ENCODE measurements at regions not wholly inside any gene's neighbourhood (a gene's known extent, or its start where the extent isn't known, plus 50 kb on each side); places are given as distances from the start of the nearest gene placed in this dataset.

GRCh38 chr12:14048941-14049545 lies 67.6 kb upstream of the GRIN2B start:
- H3K4me1 ChIP-seq (ENCODE audit: insufficient read depth, low read length) = no peaks in the 10 kb centered on the region
- no peak overlapping the region for H3K4ac ChIP-seq (ENCODE audit: low read depth, low read length)
- Mint-ChIP-seq H3K4me1 (no peaks in the 10 kb centered on the region), H3K9me3 (no peaks in the 10 kb centered on the region), H3K27me3 (ENCODE audit: low read depth) (no peaks in the 10 kb centered on the region; the same call in 1 of the 2 replicates), H3K27ac (no peak overlapping the region), H3K36me3 (ENCODE audit: insufficient read depth in 1 of 3, low read depth in 3 of 3) (no peaks in the 10 kb centered on the region), H3K4me3 (no peak overlapping the region)
- TF ChIP-seq CTCF (conservative IDR thresholded peaks at IDR 0.05) = no peak
- no peak overlapping the region for H3K56ac ChIP-seq (ENCODE audit: insufficient read length, low read depth, low read length)
- H2BK15ac ChIP-seq (ENCODE audit: low read depth, low read length) = no peak overlapping the region
- no peak overlapping the region for H2BK12ac ChIP-seq (ENCODE audit: insufficient read length, low read depth, low read length)
- H3K4me2 ChIP-seq (ENCODE audit: insufficient read depth, insufficient read length, low read length) = no peak overlapping the region
- H3K9ac ChIP-seq (ENCODE audit: extremely low read depth, insufficient read length, low read length) = no peak overlapping the region
- H4K5ac ChIP-seq (ENCODE audit: insufficient read length, low read depth, low read length) = no peak overlapping the region
- H3K14ac ChIP-seq (ENCODE audit: insufficient read depth, low read length) = no peak overlapping the region
- H3K23ac ChIP-seq (ENCODE audit: insufficient read length, low read depth, low read length) = no peak overlapping the region
- H3K79me2 ChIP-seq (ENCODE audit: insufficient read depth, low read length) = no peaks in the 10 kb centered on the region
- no peaks in the 10 kb centered on the region for H3K27me3 ChIP-seq (ENCODE audit: insufficient read depth, low read length)
- no peak overlapping the region for H2BK120ac ChIP-seq (ENCODE audit: low read depth, low read length, poor library complexity, severe bottlenecking)
- H3K27ac ChIP-seq (ENCODE audit: insufficient read length, low read depth, low read length) = no peak overlapping the region
- H3K23me2 ChIP-seq (ENCODE audit: insufficient read length, low read depth, low read length, poor library complexity, severe bottlenecking) = no peaks in the 10 kb centered on the region
- no peak overlapping the region for H2AK5ac ChIP-seq (ENCODE audit: insufficient read length, low read length)
- H4K8ac ChIP-seq (replicated peaks; ENCODE audit: insufficient read length, low read depth, low read length) = no peak overlapping the region
- H3K18ac ChIP-seq (ENCODE audit: insufficient read length, low read depth, low read length) = no peak overlapping the region
- WGBS (ENCODE audit: extremely low coverage, insufficient read length, low lambda C conversion rate) = no CpG with 5 or more reads among the region's 4 CpGs
- no peaks in the 10 kb centered on the region for H4K20me1 ChIP-seq (ENCODE audit: control insufficient read depth, insufficient read depth, insufficient read length)
- no peak overlapping the region for H3T11ph ChIP-seq (ENCODE audit: low read length)
- no peak overlapping the region for H4K91ac ChIP-seq (ENCODE audit: insufficient read length, low read depth, low read length)
- H2AFZ ChIP-seq (ENCODE audit: low read length) = no peak overlapping the region
- H3K79me1 ChIP-seq (ENCODE audit: insufficient read depth, low read depth, low read length, poor library complexity, severe bottlenecking) = no peaks in the 10 kb centered on the region
- DNase-seq = no peak
- no peak overlapping the region for H2BK20ac ChIP-seq (ENCODE audit: low read depth, low read length, poor library complexity, severe bottlenecking)
- H2BK5ac ChIP-seq (ENCODE audit: insufficient read length, low read length) = no peak overlapping the region
- no peaks in the 10 kb centered on the region for H3K9me3 ChIP-seq (ENCODE audit: control insufficient read depth, low read depth, low read length)
